A673 (cell line): ENCODE measurements at regions not wholly inside any gene's neighbourhood (a gene's known extent, or its start where the extent isn't known, plus 50 kb on each side); places are given as distances from the start of the nearest gene placed in this dataset.

Source experiments
- EZH2 ChIP-seq: fragments of 200-600 bp; sonication (generic); IDR thresholded peaks from 2 replicates; pipeline ENCODE4 v1.6.1; 2017; ENCODE audit warnings: borderline replicate concordance, low read depth, mild to moderate bottlenecking, mixed read lengths, antibody characterized with exemption, low read length; ENCODE audit not compliant: poor library complexity, severe bottlenecking
- TF ChIP-seq, protein P1 (sequence below): fragments of 300-800, 200-600 bp; sonication (generic); conservative IDR thresholded peaks from 2 replicates; pipeline ENCODE4 v1.5.1; 2017; ENCODE audit warnings: low read depth, mild to moderate bottlenecking, antibody characterized with exemption, low read length, moderate library complexity, mixed read lengths

DNA sequence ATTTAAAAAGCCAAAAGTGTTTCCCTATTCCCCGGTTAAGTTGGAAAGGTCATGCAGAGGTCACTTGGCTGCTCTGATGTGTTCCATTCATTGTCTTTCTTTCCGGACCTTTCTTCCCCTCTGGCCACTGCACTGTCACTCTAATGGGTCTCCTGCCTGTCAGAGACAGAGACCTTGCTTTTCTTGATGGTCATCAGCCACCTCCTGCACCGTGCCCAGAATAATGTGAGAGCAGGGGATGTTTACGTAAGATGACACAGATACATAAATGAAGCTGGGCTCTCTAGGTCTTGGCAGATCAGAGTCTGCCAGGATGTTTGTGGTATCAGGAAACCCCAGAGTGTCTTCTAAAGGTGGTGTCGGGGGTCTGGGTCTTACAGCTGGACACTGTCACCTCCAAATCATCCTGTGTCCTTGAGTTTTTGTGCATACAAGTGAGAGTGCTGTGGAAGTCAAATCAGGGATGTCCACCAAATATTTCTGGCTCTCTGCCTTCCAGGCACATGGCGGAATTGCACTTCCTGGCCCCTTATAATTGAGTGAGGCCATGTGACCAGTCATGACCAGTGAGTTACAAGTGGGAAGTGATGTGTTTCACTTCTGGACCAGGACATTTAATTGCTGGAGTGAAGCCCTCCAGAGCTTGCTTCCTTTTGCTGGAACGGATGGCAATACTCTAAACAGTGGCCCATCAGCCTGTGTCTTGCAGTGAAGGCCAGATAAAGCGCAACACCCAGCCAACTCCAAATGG is 130.6 kb upstream of the ATP6AP2 start:
- TF ChIP-seq, protein P1, sequence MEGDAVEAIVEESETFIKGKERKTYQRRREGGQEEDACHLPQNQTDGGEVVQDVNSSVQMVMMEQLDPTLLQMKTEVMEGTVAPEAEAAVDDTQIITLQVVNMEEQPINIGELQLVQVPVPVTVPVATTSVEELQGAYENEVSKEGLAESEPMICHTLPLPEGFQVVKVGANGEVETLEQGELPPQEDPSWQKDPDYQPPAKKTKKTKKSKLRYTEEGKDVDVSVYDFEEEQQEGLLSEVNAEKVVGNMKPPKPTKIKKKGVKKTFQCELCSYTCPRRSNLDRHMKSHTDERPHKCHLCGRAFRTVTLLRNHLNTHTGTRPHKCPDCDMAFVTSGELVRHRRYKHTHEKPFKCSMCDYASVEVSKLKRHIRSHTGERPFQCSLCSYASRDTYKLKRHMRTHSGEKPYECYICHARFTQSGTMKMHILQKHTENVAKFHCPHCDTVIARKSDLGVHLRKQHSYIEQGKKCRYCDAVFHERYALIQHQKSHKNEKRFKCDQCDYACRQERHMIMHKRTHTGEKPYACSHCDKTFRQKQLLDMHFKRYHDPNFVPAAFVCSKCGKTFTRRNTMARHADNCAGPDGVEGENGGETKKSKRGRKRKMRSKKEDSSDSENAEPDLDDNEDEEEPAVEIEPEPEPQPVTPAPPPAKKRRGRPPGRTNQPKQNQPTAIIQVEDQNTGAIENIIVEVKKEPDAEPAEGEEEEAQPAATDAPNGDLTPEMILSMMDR: no peak
- no peak for TF ChIP-seq EZH2
